Fibroblast of skin of scalp (primary cell): ENCODE measurements at regions not wholly inside any gene's neighbourhood (a gene's known extent, or its start where the extent isn't known, plus 50 kb on each side); places are given as distances from the start of the nearest gene placed in this dataset.

Source experiments
- DNase-seq: peaks from one replicate; pipeline ENCODE4 v3.0.0-alpha.2; 2013

- no peak for DNase-seq
Observed at GRCh38 chr9:15113288-15113687, 193.7 kb downstream of the TTC39B start.

GRCh38 chr9:15111071-15111470, 195.9 kb downstream of the TTC39B start:
- no peak for DNase-seq

- peak; percentile 19 for DNase-seq
Observed at GRCh38 chr9:15104826-15105420, 194.7 kb upstream of the FREM1 start.

- no peak for DNase-seq
Observed at GRCh38 chr9:15103290-15103689, 193.1 kb upstream of the FREM1 start.

- DNase-seq = peak; percentile 17
Observed at GRCh38 chr9:15101095-15101494, 190.9 kb upstream of the FREM1 start.

- DNase-seq = no peak
Observed at GRCh38 chr9:15100571-15100970, 190.3 kb upstream of the FREM1 start.

- DNase-seq = no peak
Observed at GRCh38 chr9:15096972-15097371, 186.7 kb upstream of the FREM1 start.

GRCh38 chr9:15086778-15087324, 176.6 kb upstream of the FREM1 start:
- peak; percentile 83 for DNase-seq

GRCh38 chr9:15086156-15086763, 176.0 kb upstream of the FREM1 start:
- DNase-seq = no peak

- DNase-seq = no peak
Observed at GRCh38 chr9:15081021-15081753, 171.0 kb upstream of the FREM1 start.

- DNase-seq = no peak
Observed at GRCh38 chr9:15080401-15080800, 170.2 kb upstream of the FREM1 start.

- no peak for DNase-seq
Observed at GRCh38 chr9:15079989-15080388, 169.8 kb upstream of the FREM1 start.

GRCh38 chr9:15077946-15078729, 167.9 kb upstream of the FREM1 start:
- no peak for DNase-seq

- no peak for DNase-seq
Observed at GRCh38 chr9:15073620-15074019, 163.4 kb upstream of the FREM1 start.

GRCh38 chr9:15070716-15071115, 160.5 kb upstream of the FREM1 start:
- no peak for DNase-seq

- no peak for DNase-seq
Observed at GRCh38 chr9:15069106-15069505, 158.9 kb upstream of the FREM1 start.

GRCh38 chr9:15068261-15068660, 158.0 kb upstream of the FREM1 start:
- DNase-seq = no peak

GRCh38 chr9:15059003-15059402, 148.8 kb upstream of the FREM1 start:
- no peak for DNase-seq

GRCh38 chr9:15058236-15058635, 148.0 kb upstream of the FREM1 start:
- no peak for DNase-seq

- peak; percentile 5 for DNase-seq
Observed at GRCh38 chr9:15055284-15055683, 145.1 kb upstream of the FREM1 start.

- no peak for DNase-seq
Observed at GRCh38 chr9:15048772-15049171, 138.5 kb upstream of the FREM1 start.

GRCh38 chr9:15047028-15047551, 136.9 kb upstream of the FREM1 start:
- no peak for DNase-seq

- no peak for DNase-seq
Observed at GRCh38 chr9:15033316-15033715, 123.1 kb upstream of the FREM1 start.
